Mammary epithelial cell (primary cell): ENCODE measurements at regions not wholly inside any gene's neighbourhood (a gene's known extent, or its start where the extent isn't known, plus 50 kb on each side); places are given as distances from the start of the nearest gene placed in this dataset.

Experiments used
- EZH2 ChIP-seq: IDR thresholded peaks from 2 replicates; pipeline ENCODE4 v1.6.1; 2012; ENCODE audit warnings: low read length, inconsistent platforms, borderline replicate concordance
- TF ChIP-seq, protein P1 (sequence below), 2 donors: IDR thresholded peaks in 1 of 2; conservative IDR thresholded peaks in 1 of 2; 2 replicates each; pipeline ENCODE4 v1.5.1; 2011 to 2012; ENCODE audit warnings: inconsistent platforms in 2 of 2, low read length in 2 of 2, mild to moderate bottlenecking in 2 of 2, control low read depth in 1 of 2, low read depth in 1 of 2; ENCODE audit not compliant: insufficient read depth in 1 of 2; ENCODE audit errors: extremely low read depth in 1 of 2

GRCh38 chr12:25828188-25828587, 130.3 kb upstream of the RASSF8 start:
- TF ChIP-seq, protein P1, sequence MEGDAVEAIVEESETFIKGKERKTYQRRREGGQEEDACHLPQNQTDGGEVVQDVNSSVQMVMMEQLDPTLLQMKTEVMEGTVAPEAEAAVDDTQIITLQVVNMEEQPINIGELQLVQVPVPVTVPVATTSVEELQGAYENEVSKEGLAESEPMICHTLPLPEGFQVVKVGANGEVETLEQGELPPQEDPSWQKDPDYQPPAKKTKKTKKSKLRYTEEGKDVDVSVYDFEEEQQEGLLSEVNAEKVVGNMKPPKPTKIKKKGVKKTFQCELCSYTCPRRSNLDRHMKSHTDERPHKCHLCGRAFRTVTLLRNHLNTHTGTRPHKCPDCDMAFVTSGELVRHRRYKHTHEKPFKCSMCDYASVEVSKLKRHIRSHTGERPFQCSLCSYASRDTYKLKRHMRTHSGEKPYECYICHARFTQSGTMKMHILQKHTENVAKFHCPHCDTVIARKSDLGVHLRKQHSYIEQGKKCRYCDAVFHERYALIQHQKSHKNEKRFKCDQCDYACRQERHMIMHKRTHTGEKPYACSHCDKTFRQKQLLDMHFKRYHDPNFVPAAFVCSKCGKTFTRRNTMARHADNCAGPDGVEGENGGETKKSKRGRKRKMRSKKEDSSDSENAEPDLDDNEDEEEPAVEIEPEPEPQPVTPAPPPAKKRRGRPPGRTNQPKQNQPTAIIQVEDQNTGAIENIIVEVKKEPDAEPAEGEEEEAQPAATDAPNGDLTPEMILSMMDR (conservative IDR thresholded peaks at IDR 0.05 in 1 of 2, IDR thresholded peaks at IDR 0.05 in 1 of 2; ENCODE audit: extremely low read depth in 1 of 2, insufficient read depth in 1 of 2, low read depth in 1 of 2, low read length in 2 of 2), result no peak
- TF ChIP-seq EZH2, result no peak
